ENCODE measurements at regions not wholly inside any gene's neighbourhood (a gene's known extent, or its start where the extent isn't known, plus 50 kb on each side); places are given as distances from the start of the nearest gene placed in this dataset.

- no peak for DNase-seq
These were observed 210.9 kb upstream of the TOPAZ1 start for GRCh38 chr3:44030687-44031305.

- DNase-seq = no peak
These were observed 210.0 kb upstream of the TOPAZ1 start for GRCh38 chr3:44031387-44032380.

GRCh38 chr3:44032487-44032886 lies 209.2 kb upstream of the TOPAZ1 start:
- DNase-seq = no peak

- DNase-seq = no peak
These were observed 208.6 kb upstream of the TOPAZ1 start for GRCh38 chr3:44033123-44033522.

GRCh38 chr3:44036850-44037249 lies 204.8 kb upstream of the TOPAZ1 start:
- no peak for DNase-seq

- no peak for DNase-seq
These were observed 202.7 kb upstream of the TOPAZ1 start for GRCh38 chr3:44039006-44039405.

GRCh38 chr3:44041726-44042125 lies 200.0 kb upstream of the TOPAZ1 start:
- no peak for DNase-seq

GRCh38 chr3:44042772-44043171 lies 198.9 kb upstream of the TOPAZ1 start:
- DNase-seq = no peak

GRCh38 chr3:44045476-44046275 lies 196.0 kb upstream of the TOPAZ1 start:
- peak; percentile 91 for DNase-seq

- DNase-seq = no peak
These were observed 193.9 kb upstream of the TOPAZ1 start for GRCh38 chr3:44047796-44048195.

- no peak for DNase-seq
These were observed 193.3 kb upstream of the TOPAZ1 start for GRCh38 chr3:44048196-44048924.

GRCh38 chr3:44048949-44049348 lies 192.7 kb upstream of the TOPAZ1 start:
- DNase-seq = no peak

- DNase-seq = no peak
These were observed 191.6 kb upstream of the TOPAZ1 start for GRCh38 chr3:44050101-44050500.

GRCh38 chr3:44050867-44051266 lies 190.8 kb upstream of the TOPAZ1 start:
- DNase-seq = no peak

- no peak for DNase-seq
These were observed 185.7 kb upstream of the TOPAZ1 start for GRCh38 chr3:44055951-44056350.

GRCh38 chr3:44056446-44057240 lies 185.0 kb upstream of the TOPAZ1 start:
- DNase-seq = no peak

GRCh38 chr3:44058022-44058867 lies 183.4 kb upstream of the TOPAZ1 start:
- peak; percentile 52 for DNase-seq

GRCh38 chr3:44058868-44059203 lies 182.8 kb upstream of the TOPAZ1 start:
- DNase-seq = no peak

GRCh38 chr3:44060164-44060563 lies 181.5 kb upstream of the TOPAZ1 start:
- DNase-seq = no peak

GRCh38 chr3:44061268-44061667 lies 180.4 kb upstream of the TOPAZ1 start:
- no peak for DNase-seq

GRCh38 chr3:44061961-44062360 lies 179.7 kb upstream of the TOPAZ1 start:
- no peak for DNase-seq
